Astrocyte (in vitro differentiated cells and primary cell): ENCODE measurements at regions not wholly inside any gene's neighbourhood (a gene's known extent, or its start where the extent isn't known, plus 50 kb on each side); places are given as distances from the start of the nearest gene placed in this dataset.

Experiments used
- DNase-seq: peaks from one replicate; pipeline ENCODE4 v3.0.0-alpha.2; 2010; ENCODE audit warnings: low read depth
- FAIRE-seq: peaks from 2 replicates; lab custom pipeline; 2011; peaks lifted over from hg19 to GRCh38; lab: Jason Lieb, UNC
- H2AFZ ChIP-seq: 2 replicates; pipeline ENCODE4 v1.6.0; 2012; ENCODE audit warnings: low read depth, low read length, inconsistent platforms
- H3K27ac ChIP-seq: 2 replicates; pipeline ENCODE4 v1.5.1; 2011; ENCODE audit warnings: low read depth, low read length, inconsistent platforms
- H3K27me3 ChIP-seq: 2 replicates; pipeline ENCODE4 v1.6.0; 2011; ENCODE audit warnings: low read length, inconsistent platforms; ENCODE audit not compliant: insufficient read depth
- H3K36me3 ChIP-seq: 2 replicates; pipeline ENCODE4 v1.5.1; 2011; ENCODE audit warnings: low read length, inconsistent platforms; ENCODE audit not compliant: insufficient read depth
- H3K4me1 ChIP-seq: 2 replicates; pipeline ENCODE4 v1.5.1; 2011; ENCODE audit warnings: low read length, inconsistent platforms; ENCODE audit not compliant: insufficient read depth
- H3K4me2 ChIP-seq: 2 replicates; pipeline ENCODE4 v1.6.0; 2012; ENCODE audit warnings: low read length, inconsistent platforms
- H3K4me3 ChIP-seq: 2 replicates; pipeline ENCODE4 v1.5.1; 2011; ENCODE audit warnings: low read depth, mild to moderate bottlenecking, low read length, inconsistent platforms; ENCODE audit not compliant: insufficient read depth
- H3K79me2 ChIP-seq: 2 replicates; pipeline ENCODE4 v1.6.0; 2012; ENCODE audit warnings: mild to moderate bottlenecking, low read length, inconsistent platforms; ENCODE audit not compliant: insufficient read depth
- H3K9ac ChIP-seq: 2 replicates; pipeline ENCODE4 v1.6.0; 2012; ENCODE audit warnings: mild to moderate bottlenecking, low read length, inconsistent platforms
- H3K9me3 ChIP-seq: 2 replicates; pipeline ENCODE4 v1.5.1; 2012; ENCODE audit warnings: low read depth, mild to moderate bottlenecking, low read length, inconsistent platforms; ENCODE audit not compliant: insufficient read depth
- H4K20me1 ChIP-seq: 2 replicates; pipeline ENCODE4 v1.6.0; 2012; ENCODE audit warnings: low read length, inconsistent platforms; ENCODE audit not compliant: insufficient read depth
- H3K27ac Mint-ChIP-seq: one replicate; pipeline ENCODE4 v1.8.0; 2021; ENCODE audit warnings: mild to moderate bottlenecking, mixed read lengths; ENCODE audit not compliant: unreplicated experiment
- H3K27me3 Mint-ChIP-seq: one replicate; pipeline ENCODE4 v1.8.0; 2021; ENCODE audit warnings: low read depth, mixed read lengths; ENCODE audit not compliant: unreplicated experiment
- H3K36me3 Mint-ChIP-seq: one replicate; pipeline ENCODE4 v1.8.0; 2021; ENCODE audit warnings: low read depth, mixed read lengths; ENCODE audit not compliant: unreplicated experiment
- H3K4me1 Mint-ChIP-seq: one replicate; pipeline ENCODE4 v1.8.0; 2021; ENCODE audit warnings: low read depth, mixed read lengths; ENCODE audit not compliant: unreplicated experiment
- H3K4me3 Mint-ChIP-seq: one replicate; pipeline ENCODE4 v1.8.0; 2021; ENCODE audit warnings: mild to moderate bottlenecking, moderate library complexity, mixed read lengths; ENCODE audit not compliant: unreplicated experiment
- H3K9me3 Mint-ChIP-seq: one replicate; pipeline ENCODE4 v1.8.0; 2021; ENCODE audit warnings: mild to moderate bottlenecking, mixed read lengths; ENCODE audit not compliant: unreplicated experiment
- EZH2 ChIP-seq: IDR thresholded peaks from 2 replicates; pipeline ENCODE4 v1.6.1; 2012; ENCODE audit warnings: mild to moderate bottlenecking, low read length, inconsistent platforms; ENCODE audit not compliant: insufficient read depth
- TF ChIP-seq, protein P1 (sequence below): IDR thresholded peaks from 2 replicates; pipeline ENCODE4 v1.5.1; 2011; ENCODE audit warnings: low read depth, mild to moderate bottlenecking, inconsistent platforms, low read length, moderate library complexity; ENCODE audit not compliant: insufficient read depth

DNA sequence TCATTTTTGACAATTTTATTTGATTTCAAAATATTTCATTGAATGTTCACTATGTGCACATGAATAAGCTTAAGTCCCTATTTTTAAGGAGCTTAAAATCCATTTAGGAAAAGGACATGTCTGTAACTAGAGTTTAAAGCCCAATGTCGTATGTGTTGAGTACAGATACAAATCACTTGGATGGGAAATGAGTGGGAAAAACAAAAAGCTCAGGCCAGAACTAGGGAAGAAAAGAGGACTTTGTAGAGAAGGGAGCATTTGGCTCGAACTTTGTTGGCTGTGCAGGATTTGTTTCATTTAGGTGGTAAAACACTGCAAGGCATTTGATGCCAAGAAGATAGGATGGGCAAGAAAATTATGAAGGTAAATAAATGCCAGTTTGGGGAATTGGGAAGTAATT is 653.1 kb upstream of the KCNMB2 start:
- Histone ChIP-seq H3K36me3 (no peaks in the 10 kb centered on the region), H3K4me2 (no peak overlapping the region), H3K9me3 (no peaks in the 10 kb centered on the region), H3K27ac (no peak overlapping the region), H3K27me3 (no peaks in the 10 kb centered on the region), H4K20me1 (no peaks in the 10 kb centered on the region), H3K4me3 (no peak overlapping the region), H3K79me2 (no peaks in the 10 kb centered on the region), H3K4me1 (no peaks in the 10 kb centered on the region), H3K9ac (no peak overlapping the region), H2AFZ (no peak overlapping the region)
- no peak for DNase-seq
- no peaks in the 10 kb centered on the region for H3K36me3 Mint-ChIP-seq
- H3K4me3 Mint-ChIP-seq, result no peak overlapping the region
- no peak overlapping the region for H3K27ac Mint-ChIP-seq
- FAIRE-seq, result no peak
- H3K4me1 Mint-ChIP-seq, result peaks cover 3% of the 10 kb centered on the region
- TF ChIP-seq EZH2, result no peak
- TF ChIP-seq, protein P1, sequence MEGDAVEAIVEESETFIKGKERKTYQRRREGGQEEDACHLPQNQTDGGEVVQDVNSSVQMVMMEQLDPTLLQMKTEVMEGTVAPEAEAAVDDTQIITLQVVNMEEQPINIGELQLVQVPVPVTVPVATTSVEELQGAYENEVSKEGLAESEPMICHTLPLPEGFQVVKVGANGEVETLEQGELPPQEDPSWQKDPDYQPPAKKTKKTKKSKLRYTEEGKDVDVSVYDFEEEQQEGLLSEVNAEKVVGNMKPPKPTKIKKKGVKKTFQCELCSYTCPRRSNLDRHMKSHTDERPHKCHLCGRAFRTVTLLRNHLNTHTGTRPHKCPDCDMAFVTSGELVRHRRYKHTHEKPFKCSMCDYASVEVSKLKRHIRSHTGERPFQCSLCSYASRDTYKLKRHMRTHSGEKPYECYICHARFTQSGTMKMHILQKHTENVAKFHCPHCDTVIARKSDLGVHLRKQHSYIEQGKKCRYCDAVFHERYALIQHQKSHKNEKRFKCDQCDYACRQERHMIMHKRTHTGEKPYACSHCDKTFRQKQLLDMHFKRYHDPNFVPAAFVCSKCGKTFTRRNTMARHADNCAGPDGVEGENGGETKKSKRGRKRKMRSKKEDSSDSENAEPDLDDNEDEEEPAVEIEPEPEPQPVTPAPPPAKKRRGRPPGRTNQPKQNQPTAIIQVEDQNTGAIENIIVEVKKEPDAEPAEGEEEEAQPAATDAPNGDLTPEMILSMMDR, result no peak
- H3K9me3 Mint-ChIP-seq, result no peaks in the 10 kb centered on the region
- H3K27me3 Mint-ChIP-seq, result no peaks in the 10 kb centered on the region

DNA sequence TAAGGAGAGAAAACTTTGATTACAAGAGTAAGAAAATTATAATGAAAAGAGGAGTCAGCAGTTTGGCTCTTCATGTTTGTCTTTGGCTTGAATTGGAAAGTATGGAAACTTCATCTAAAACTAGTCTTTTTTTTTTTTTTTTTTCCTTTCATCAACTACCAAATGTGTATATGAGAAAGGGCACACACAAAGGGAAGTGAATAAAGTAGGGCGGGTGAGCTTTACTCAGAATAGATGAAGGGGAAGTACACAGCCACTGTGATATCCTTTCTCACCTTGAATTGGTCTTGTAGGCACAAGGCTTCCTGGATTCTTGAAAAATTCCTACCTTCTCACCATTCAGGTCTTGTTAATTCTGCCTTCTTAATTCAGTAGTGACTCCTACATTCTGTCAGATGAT is 652.3 kb upstream of the KCNMB2 start:
- no peak for FAIRE-seq
- Histone ChIP-seq H3K36me3 (no peaks in the 10 kb centered on the region), H4K20me1 (no peaks in the 10 kb centered on the region), H3K9me3 (no peaks in the 10 kb centered on the region), H3K4me1 (no peaks in the 10 kb centered on the region), H3K4me2 (no peak overlapping the region), H3K27me3 (no peaks in the 10 kb centered on the region), H3K27ac (no peak overlapping the region), H3K4me3 (no peak overlapping the region), H3K9ac (no peak overlapping the region), H2AFZ (no peak overlapping the region), H3K79me2 (no peaks in the 10 kb centered on the region)
- H3K4me1 Mint-ChIP-seq, result peaks cover under 1% of the 10 kb centered on the region
- H3K36me3 Mint-ChIP-seq, result no peaks in the 10 kb centered on the region
- TF ChIP-seq, protein P1, result no peak
- no peak for TF ChIP-seq EZH2
- no peaks in the 10 kb centered on the region for H3K9me3 Mint-ChIP-seq
- H3K27me3 Mint-ChIP-seq, result no peaks in the 10 kb centered on the region
- DNase-seq, result no peak
- H3K27ac Mint-ChIP-seq, result no peak overlapping the region
- H3K4me3 Mint-ChIP-seq, result no peak overlapping the region

DNA sequence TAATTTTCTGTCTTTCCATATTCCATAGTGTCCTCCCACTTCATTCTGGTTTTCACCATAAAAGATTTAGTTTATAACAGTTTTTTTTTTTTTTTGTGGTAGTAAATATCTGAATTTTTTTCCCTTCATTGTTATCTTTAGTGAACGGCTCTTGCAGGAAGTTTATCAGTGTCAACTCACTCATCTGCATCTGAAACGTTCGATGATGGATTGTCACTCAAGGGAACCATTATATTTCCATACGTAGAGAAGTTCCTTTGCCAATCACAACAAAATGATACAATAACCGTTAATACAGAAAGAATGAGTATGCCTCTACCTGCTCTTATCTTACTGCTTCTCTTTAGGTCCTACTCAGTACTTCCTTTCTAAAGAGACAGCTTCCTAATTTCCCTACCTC is 651.2 kb upstream of the KCNMB2 start:
- no peak for DNase-seq
- no peaks in the 10 kb centered on the region for H3K9me3 ChIP-seq
- no peaks in the 10 kb centered on the region for H3K36me3 Mint-ChIP-seq
- H4K20me1 ChIP-seq, result no peaks in the 10 kb centered on the region
- H3K4me3 ChIP-seq, result no peak overlapping the region
- no peak for FAIRE-seq
- TF ChIP-seq EZH2, result no peak
- TF ChIP-seq, protein P1, result no peak
- H3K4me2 ChIP-seq, result no peak overlapping the region
- H3K27me3 ChIP-seq, result no peaks in the 10 kb centered on the region
- H3K27ac Mint-ChIP-seq, result no peak overlapping the region
- no peak overlapping the region for H2AFZ ChIP-seq
- no peaks in the 10 kb centered on the region for H3K36me3 ChIP-seq
- no peaks in the 10 kb centered on the region for H3K9me3 Mint-ChIP-seq
- no peaks in the 10 kb centered on the region for H3K27me3 Mint-ChIP-seq
- no peak overlapping the region for H3K9ac ChIP-seq
- no peaks in the 10 kb centered on the region for H3K79me2 ChIP-seq
- H3K4me1 ChIP-seq, result no peaks in the 10 kb centered on the region
- peaks cover 6% of the 10 kb centered on the region for H3K4me1 Mint-ChIP-seq
- no peak overlapping the region for H3K4me3 Mint-ChIP-seq
- no peak overlapping the region for H3K27ac ChIP-seq
